ENCODE measurements at regions not wholly inside any gene's neighbourhood (a gene's known extent, or its start where the extent isn't known, plus 50 kb on each side); places are given as distances from the start of the nearest gene placed in this dataset.
"Not testable (repeated sequence)": the region's sequence is repeated elsewhere in the genome, so short reads cannot be mapped to it uniquely, and the experiment has no call there.

DNA sequence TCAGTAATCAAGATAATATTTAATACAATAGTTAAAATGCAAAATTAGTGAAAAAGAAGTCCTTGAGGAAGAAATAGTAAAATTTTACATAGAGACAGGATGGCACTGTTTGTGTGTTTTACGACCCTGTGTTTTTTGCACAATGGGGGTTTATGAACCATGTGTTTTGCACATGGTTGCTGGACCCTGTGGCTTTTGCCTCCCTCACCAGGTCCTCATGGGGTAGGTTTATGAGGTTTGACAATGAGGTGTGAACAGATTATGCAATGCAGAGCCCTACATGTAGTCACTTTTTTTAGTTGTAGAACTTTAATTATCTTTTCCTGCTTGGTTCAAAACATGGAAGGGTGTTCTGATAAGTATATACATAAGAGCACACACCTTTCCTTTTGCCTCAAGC lies 366.3 kb upstream of the FAR2 start:
- CTCF ChIA-PET = no interaction called here
- POLR2A ChIA-PET = no interaction called here
- H3K4me1 ChIP-seq (ENCODE audit: control extremely low read depth in 1 of 4, control insufficient read depth in 4 of 4, insufficient read depth in 4 of 4, low read length in 3 of 4) = no peaks in the 10 kb centered on the region

DNA sequence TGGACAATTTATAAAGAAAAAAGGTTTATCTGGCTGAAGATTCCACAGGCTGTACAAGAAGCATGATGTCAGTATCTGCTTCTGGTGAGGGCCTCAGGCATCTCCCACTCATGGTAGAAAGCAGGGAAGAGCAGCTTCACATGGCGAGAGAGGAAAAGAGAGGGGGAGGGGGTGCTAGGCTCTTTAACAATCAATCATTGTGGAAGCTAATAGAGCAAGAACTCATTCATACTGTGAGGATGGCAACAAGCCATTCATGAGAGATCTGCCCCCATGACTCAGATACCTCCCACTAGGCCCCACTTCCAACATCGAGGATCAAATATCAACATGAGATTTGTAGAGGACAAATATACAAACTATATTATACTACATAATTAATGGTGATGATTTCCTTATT lies 361.9 kb upstream of the FAR2 start:
- H3K4me3 ChIP-seq (ENCODE audit: control insufficient read depth in 1 of 7, extremely low read depth in 1 of 7, insufficient read depth in 4 of 7, low read depth in 2 of 7, low read length in 6 of 7) = no peak overlapping the region
- no peaks in the 10 kb centered on the region for H3K4me1 ChIP-seq (ENCODE audit: control extremely low read depth in 1 of 4, control insufficient read depth in 4 of 4, insufficient read depth in 4 of 4, low read length in 3 of 4)
- ChIA-PET POLR2A (no interaction called here), CTCF (no interaction called here)
- H3K9me3 ChIP-seq (ENCODE audit: control extremely low read depth in 1 of 5, control insufficient read depth in 4 of 5, insufficient read depth in 2 of 5, low read depth in 1 of 5, low read length in 4 of 5) = no peaks in the 10 kb centered on the region
- no peak for DNase-seq
- H3K27ac ChIP-seq (ENCODE audit: insufficient read depth in 1 of 2, low read depth in 1 of 2, low read length in 2 of 2, poor library complexity in 1 of 2, severe bottlenecking in 2 of 2) = no peak overlapping the region
- no CpG with 5 or more reads among the region's 2 CpGs for WGBS (ENCODE audit: insufficient coverage)
- no peaks in the 10 kb centered on the region for H3K36me3 ChIP-seq (ENCODE audit: control insufficient read depth in 4 of 4, insufficient read depth in 4 of 4, low read length in 3 of 4)
- peaks cover 0 to under 1% (median 0%) of the 10 kb centered on the region in 5 experiments for H3K27me3 ChIP-seq (replicated peaks in 2 of 5; ENCODE audit: control insufficient read depth in 4 of 5, insufficient read depth in 5 of 5, low read length in 4 of 5)

More for the DNA sequence above, 366.3 kb upstream of the FAR2 start:
- H3K4me3 ChIP-seq (ENCODE audit: control insufficient read depth in 1 of 7, extremely low read depth in 1 of 7, insufficient read depth in 4 of 7, low read depth in 2 of 7, low read length in 6 of 7) = no peak overlapping the region
- peaks cover 0 to 2% (median 0%) of the 10 kb centered on the region in 5 experiments for H3K27me3 ChIP-seq (replicated peaks in 2 of 5; ENCODE audit: control insufficient read depth in 4 of 5, insufficient read depth in 5 of 5, low read length in 4 of 5)
- no peaks in the 10 kb centered on the region for H3K36me3 ChIP-seq (ENCODE audit: control insufficient read depth in 4 of 4, insufficient read depth in 4 of 4, low read length in 3 of 4)
- no peak for DNase-seq
- WGBS (ENCODE audit: insufficient coverage) = 80% methylated on average over 1 of the region's 1 CpG
- H3K27ac ChIP-seq (ENCODE audit: insufficient read depth in 1 of 2, low read depth in 1 of 2, low read length in 2 of 2, poor library complexity in 1 of 2, severe bottlenecking in 2 of 2) = no peak overlapping the region
- no peaks in the 10 kb centered on the region for H3K9me3 ChIP-seq (ENCODE audit: control extremely low read depth in 1 of 5, control insufficient read depth in 4 of 5, insufficient read depth in 2 of 5, low read depth in 1 of 5, low read length in 4 of 5)

DNA sequence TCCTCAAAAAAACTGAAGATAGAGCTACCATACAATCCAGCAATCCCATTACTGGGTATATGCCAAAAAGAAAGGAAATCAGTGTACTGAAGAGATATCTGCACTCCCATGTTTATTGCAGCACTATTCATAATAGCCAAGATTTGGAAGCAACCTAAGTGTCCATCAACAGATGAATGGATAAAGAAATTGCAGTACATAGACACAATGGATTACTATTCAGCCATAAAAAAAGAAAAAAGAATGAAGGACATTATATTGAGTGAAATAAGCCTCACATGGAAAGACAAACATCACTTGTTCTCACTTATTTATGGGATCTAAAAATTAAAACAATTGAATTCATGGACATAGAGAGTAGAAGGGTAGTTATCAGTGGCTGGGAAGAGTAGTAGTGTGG lies 360.8 kb upstream of the FAR2 start:
- H3K4me3 ChIP-seq (ENCODE audit: control insufficient read depth in 1 of 7, extremely low read depth in 1 of 7, insufficient read depth in 4 of 7, low read depth in 2 of 7, low read length in 6 of 7); H3K27me3 ChIP-seq (replicated peaks in 2 of 5; ENCODE audit: control insufficient read depth in 4 of 5, insufficient read depth in 5 of 5, low read length in 4 of 5); H3K36me3 ChIP-seq (ENCODE audit: control insufficient read depth in 4 of 4, insufficient read depth in 4 of 4, low read length in 3 of 4); H3K27ac ChIP-seq (ENCODE audit: insufficient read depth in 1 of 2, low read depth in 1 of 2, low read length in 2 of 2, poor library complexity in 1 of 2, severe bottlenecking in 2 of 2); POLR2A ChIA-PET; DNase-seq; H3K9me3 ChIP-seq (ENCODE audit: control extremely low read depth in 1 of 5, control insufficient read depth in 4 of 5, insufficient read depth in 2 of 5, low read depth in 1 of 5, low read length in 4 of 5); CTCF ChIA-PET; H3K4me1 ChIP-seq (ENCODE audit: control extremely low read depth in 1 of 4, control insufficient read depth in 4 of 4, insufficient read depth in 4 of 4, low read length in 3 of 4): not testable (repeated sequence)

DNA sequence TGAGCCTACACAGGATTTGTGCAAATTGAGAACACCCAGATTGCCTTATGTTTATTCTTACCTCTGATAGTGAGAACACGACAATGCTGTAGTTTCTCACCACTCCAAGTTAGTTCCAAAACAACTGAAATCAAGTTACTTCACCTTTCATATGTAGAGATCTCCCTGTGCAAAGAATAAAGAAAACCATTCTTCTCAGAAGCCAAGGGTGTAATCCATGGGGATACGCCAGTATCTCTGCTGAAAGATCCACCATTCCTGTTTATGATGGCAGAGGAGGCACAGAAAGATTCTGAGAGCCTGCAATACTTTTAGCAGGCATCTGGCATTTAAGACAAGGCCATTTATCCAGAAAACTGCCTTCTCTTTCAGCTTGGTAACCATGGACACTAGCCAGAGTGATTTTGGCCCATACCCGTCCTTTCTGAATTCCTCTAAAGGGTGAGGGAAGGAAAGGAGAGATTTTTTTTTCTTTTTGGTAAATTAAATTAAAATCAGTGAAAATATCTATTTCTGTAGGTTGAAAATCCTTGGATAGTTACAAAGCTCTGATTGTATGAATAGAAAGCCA lies 355.4 kb upstream of the FAR2 start:
- Histone ChIP-seq H3K27ac (ENCODE audit: insufficient read depth in 1 of 2, low read depth in 1 of 2, low read length in 2 of 2, poor library complexity in 1 of 2, severe bottlenecking in 2 of 2) (no peak overlapping the region), H3K27me3 (replicated peaks in 2 of 5; ENCODE audit: control insufficient read depth in 4 of 5, insufficient read depth in 5 of 5, low read length in 4 of 5) (no peaks in the 10 kb centered on the region), H3K9me3 (ENCODE audit: control extremely low read depth in 1 of 5, control insufficient read depth in 4 of 5, insufficient read depth in 2 of 5, low read depth in 1 of 5, low read length in 4 of 5) (no peaks in the 10 kb centered on the region), H3K4me1 (ENCODE audit: control extremely low read depth in 1 of 4, control insufficient read depth in 4 of 4, insufficient read depth in 4 of 4, low read length in 3 of 4) (no peaks in the 10 kb centered on the region), H3K4me3 (ENCODE audit: control insufficient read depth in 1 of 7, extremely low read depth in 1 of 7, insufficient read depth in 4 of 7, low read depth in 2 of 7, low read length in 6 of 7) (no peak overlapping the region), H3K36me3 (ENCODE audit: control insufficient read depth in 4 of 4, insufficient read depth in 4 of 4, low read length in 3 of 4) (no peaks in the 10 kb centered on the region)
- 100% methylated on average over 2 of the region's 3 CpGs for WGBS (ENCODE audit: insufficient coverage)
- ChIA-PET CTCF (no interaction called here), POLR2A (no interaction called here)
- no peak for DNase-seq

DNA sequence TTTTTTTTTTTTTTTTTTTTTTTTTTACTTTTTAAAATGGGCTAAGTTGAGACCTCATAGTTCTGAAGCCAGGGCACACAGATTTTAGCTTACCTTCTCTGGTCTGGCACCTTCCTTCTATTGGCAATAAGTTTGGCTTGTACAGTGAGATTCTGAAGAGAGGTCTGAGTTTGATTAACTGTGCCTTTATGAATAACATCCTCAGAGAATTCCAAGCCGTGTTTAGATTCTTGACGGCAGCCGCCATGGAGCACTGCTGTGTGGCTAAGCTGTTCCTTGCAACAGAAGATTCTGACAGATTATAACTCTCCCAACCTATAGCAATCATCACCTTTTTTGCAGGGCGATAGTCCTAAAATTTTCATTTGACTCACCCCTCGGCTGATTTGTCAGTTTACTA lies 354.9 kb upstream of the FAR2 start:
- DNase-seq = no peak
- POLR2A ChIA-PET = no interaction called here
- whole genome bisulfite sequencing (ENCODE audit: insufficient coverage) = 90% methylated on average over 2 of the region's 5 CpGs

DNA sequence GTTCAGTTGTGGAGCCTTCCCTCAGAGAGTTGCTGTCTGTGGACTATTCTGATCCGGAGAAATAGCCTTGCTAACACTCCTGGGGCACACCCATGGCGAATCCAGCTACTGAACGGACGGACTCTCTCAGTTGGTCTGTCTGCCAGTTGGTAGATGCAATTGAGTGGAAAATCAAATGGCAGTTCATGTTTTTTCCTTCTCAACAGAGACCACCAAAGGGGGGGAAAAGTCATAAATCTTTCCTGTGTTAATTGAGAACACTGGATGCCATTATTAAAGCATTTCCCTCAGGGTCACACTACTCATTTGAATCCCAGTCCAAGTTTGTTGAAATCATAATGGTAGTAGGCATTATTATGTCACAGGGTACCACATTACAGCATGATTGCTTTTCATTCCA lies 354.3 kb upstream of the FAR2 start:
- ChIA-PET CTCF (no interaction called here), POLR2A (no interaction called here)
- no peaks in the 10 kb centered on the region for H3K9me3 ChIP-seq (ENCODE audit: control extremely low read depth in 1 of 5, control insufficient read depth in 4 of 5, insufficient read depth in 2 of 5, low read depth in 1 of 5, low read length in 4 of 5)
- H3K36me3 ChIP-seq (ENCODE audit: control insufficient read depth in 4 of 4, insufficient read depth in 4 of 4, low read length in 3 of 4) = no peaks in the 10 kb centered on the region
- no peak overlapping the region for H3K27ac ChIP-seq (ENCODE audit: insufficient read depth in 1 of 2, low read depth in 1 of 2, low read length in 2 of 2, poor library complexity in 1 of 2, severe bottlenecking in 2 of 2)
- DNase-seq = no peak
- no peaks in the 10 kb centered on the region for H3K4me1 ChIP-seq (ENCODE audit: control extremely low read depth in 1 of 4, control insufficient read depth in 4 of 4, insufficient read depth in 4 of 4, low read length in 3 of 4)
- H3K4me3 ChIP-seq (ENCODE audit: control insufficient read depth in 1 of 7, extremely low read depth in 1 of 7, insufficient read depth in 4 of 7, low read depth in 2 of 7, low read length in 6 of 7) = no peak overlapping the region
- WGBS (ENCODE audit: insufficient coverage) = 96% methylated on average over 4 of the region's 4 CpGs
- no peaks in the 10 kb centered on the region for H3K27me3 ChIP-seq (replicated peaks in 2 of 5; ENCODE audit: control insufficient read depth in 4 of 5, insufficient read depth in 5 of 5, low read length in 4 of 5)

More for the DNA sequence above, 354.9 kb upstream of the FAR2 start:
- H3K27ac ChIP-seq (ENCODE audit: insufficient read depth in 1 of 2, low read depth in 1 of 2, low read length in 2 of 2, poor library complexity in 1 of 2, severe bottlenecking in 2 of 2) = no peak overlapping the region
- no peaks in the 10 kb centered on the region for H3K27me3 ChIP-seq (replicated peaks in 2 of 5; ENCODE audit: control insufficient read depth in 4 of 5, insufficient read depth in 5 of 5, low read length in 4 of 5)
- no peaks in the 10 kb centered on the region for H3K4me1 ChIP-seq (ENCODE audit: control extremely low read depth in 1 of 4, control insufficient read depth in 4 of 4, insufficient read depth in 4 of 4, low read length in 3 of 4)
- CTCF ChIA-PET = no interaction called here
- no peaks in the 10 kb centered on the region for H3K36me3 ChIP-seq (ENCODE audit: control insufficient read depth in 4 of 4, insufficient read depth in 4 of 4, low read length in 3 of 4)
- H3K4me3 ChIP-seq (ENCODE audit: control insufficient read depth in 1 of 7, extremely low read depth in 1 of 7, insufficient read depth in 4 of 7, low read depth in 2 of 7, low read length in 6 of 7) = no peak overlapping the region
- no peaks in the 10 kb centered on the region for H3K9me3 ChIP-seq (ENCODE audit: control extremely low read depth in 1 of 5, control insufficient read depth in 4 of 5, insufficient read depth in 2 of 5, low read depth in 1 of 5, low read length in 4 of 5)

DNA sequence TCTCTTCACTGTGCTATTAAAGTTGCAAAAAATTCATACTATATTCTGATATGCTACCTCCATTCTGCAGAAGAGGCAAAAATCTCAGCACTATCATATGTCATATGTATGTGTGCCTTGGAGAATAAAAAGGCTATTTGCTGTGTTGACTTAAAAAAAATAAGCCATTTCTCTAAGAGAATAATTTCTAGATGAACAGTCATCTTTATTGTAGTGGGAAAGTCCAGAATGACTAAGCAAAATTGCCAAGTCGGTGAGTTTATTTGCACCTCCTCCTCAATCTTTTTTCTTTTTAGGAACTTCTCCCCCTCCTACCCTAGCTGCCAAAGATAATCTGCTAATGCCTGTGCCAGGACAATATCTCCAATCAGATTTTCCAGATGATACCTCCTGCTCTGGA lies 353.8 kb upstream of the FAR2 start:
- Histone ChIP-seq H3K4me1 (ENCODE audit: control extremely low read depth in 1 of 4, control insufficient read depth in 4 of 4, insufficient read depth in 4 of 4, low read length in 3 of 4) (no peaks in the 10 kb centered on the region), H3K9me3 (ENCODE audit: control extremely low read depth in 1 of 5, control insufficient read depth in 4 of 5, insufficient read depth in 2 of 5, low read depth in 1 of 5, low read length in 4 of 5) (no peaks in the 10 kb centered on the region), H3K4me3 (ENCODE audit: control insufficient read depth in 1 of 7, extremely low read depth in 1 of 7, insufficient read depth in 4 of 7, low read depth in 2 of 7, low read length in 6 of 7) (no peak overlapping the region), H3K27ac (ENCODE audit: insufficient read depth in 1 of 2, low read depth in 1 of 2, low read length in 2 of 2, poor library complexity in 1 of 2, severe bottlenecking in 2 of 2) (no peak overlapping the region), H3K27me3 (replicated peaks in 2 of 5; ENCODE audit: control insufficient read depth in 4 of 5, insufficient read depth in 5 of 5, low read length in 4 of 5) (no peaks in the 10 kb centered on the region), H3K36me3 (ENCODE audit: control insufficient read depth in 4 of 4, insufficient read depth in 4 of 4, low read length in 3 of 4) (no peaks in the 10 kb centered on the region)
- POLR2A ChIA-PET = no interaction called here
- peak in 2 of 3 donors; percentile 5 to 31 for DNase-seq
- 14% methylated on average over 1 of the region's 1 CpG for WGBS (ENCODE audit: insufficient coverage)
- CTCF ChIA-PET = no interaction called here
